ENCODE measurements at regions not wholly inside any gene's neighbourhood (a gene's known extent, or its start where the extent isn't known, plus 50 kb on each side); places are given as distances from the start of the nearest gene placed in this dataset.
A peak's percentile ranks its signal among the peaks of the same experiment; 100 is the strongest.

DNA sequence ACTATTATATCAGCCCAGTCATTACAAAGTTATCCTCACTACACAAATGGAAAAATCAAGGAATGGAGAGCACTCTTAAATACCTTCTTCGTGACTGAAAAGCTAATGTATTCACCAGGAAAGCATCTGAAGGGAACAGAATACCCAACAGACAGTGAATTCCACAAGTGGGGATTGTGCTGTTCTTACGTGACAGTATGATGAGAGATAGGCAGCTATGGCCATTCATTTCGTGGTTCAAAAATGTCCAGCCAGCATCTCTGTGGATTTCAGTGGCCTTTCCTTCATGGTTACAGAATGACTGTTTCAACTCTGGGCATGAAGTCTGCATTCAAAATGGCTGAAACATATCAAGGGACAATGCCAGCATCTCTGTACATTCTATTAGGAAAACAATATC lies 323.8 kb downstream of the PRELID2 start:
- H3K36me3 Mint-ChIP-seq (ENCODE audit: insufficient read depth, unreplicated experiment), result peaks cover 7% of the 10 kb centered on the region

DNA sequence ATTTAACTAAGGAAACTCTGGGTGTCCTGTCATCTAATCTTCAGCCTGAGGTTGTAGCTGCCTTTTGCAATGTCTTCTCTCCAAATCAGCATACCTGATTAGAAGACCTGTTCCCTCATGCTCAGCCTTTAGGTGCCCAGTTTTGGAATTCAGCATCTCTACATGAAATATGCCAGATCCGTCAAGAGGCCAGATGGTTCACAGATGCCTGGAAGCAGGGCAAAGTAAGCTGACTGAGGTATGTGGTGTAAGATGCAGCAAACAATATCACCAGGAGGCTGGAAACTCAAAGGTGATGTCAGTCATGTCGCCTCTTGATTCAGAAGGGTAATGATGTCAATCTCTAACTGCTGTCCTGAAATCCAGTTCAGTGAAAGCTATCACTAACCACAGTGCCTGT lies 324.4 kb downstream of the PRELID2 start:
- Mint-ChIP-seq H3K27me3 (ENCODE audit: unreplicated experiment) (no peaks in the 10 kb centered on the region), H3K27ac (ENCODE audit: unreplicated experiment) (peak overlapping the region; percentile 72), H3K4me1 (ENCODE audit: low read depth, unreplicated experiment) (peaks cover 26% of the 10 kb centered on the region), H3K4me3 (ENCODE audit: low read depth, unreplicated experiment) (no peak overlapping the region), H3K9me3 (ENCODE audit: low read depth, unreplicated experiment) (no peaks in the 10 kb centered on the region), H3K36me3 (ENCODE audit: insufficient read depth, unreplicated experiment) (peaks cover 7% of the 10 kb centered on the region)
- TF ChIP-seq, protein P1, sequence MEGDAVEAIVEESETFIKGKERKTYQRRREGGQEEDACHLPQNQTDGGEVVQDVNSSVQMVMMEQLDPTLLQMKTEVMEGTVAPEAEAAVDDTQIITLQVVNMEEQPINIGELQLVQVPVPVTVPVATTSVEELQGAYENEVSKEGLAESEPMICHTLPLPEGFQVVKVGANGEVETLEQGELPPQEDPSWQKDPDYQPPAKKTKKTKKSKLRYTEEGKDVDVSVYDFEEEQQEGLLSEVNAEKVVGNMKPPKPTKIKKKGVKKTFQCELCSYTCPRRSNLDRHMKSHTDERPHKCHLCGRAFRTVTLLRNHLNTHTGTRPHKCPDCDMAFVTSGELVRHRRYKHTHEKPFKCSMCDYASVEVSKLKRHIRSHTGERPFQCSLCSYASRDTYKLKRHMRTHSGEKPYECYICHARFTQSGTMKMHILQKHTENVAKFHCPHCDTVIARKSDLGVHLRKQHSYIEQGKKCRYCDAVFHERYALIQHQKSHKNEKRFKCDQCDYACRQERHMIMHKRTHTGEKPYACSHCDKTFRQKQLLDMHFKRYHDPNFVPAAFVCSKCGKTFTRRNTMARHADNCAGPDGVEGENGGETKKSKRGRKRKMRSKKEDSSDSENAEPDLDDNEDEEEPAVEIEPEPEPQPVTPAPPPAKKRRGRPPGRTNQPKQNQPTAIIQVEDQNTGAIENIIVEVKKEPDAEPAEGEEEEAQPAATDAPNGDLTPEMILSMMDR (IDR thresholded peaks at IDR 0.05; ENCODE audit: unreplicated experiment), result no peak
- CTCF ChIA-PET, result interaction anchor here (1.7 kb wide), 1 partner anchor 15 kb away, joined by 4 read pairs; no protein-coding TSS in a partner anchor
- intact Hi-C loops (cut with micrococcal nuclease; ENCODE audit: unreplicated experiment), result no loop called here
- DNase-seq, result no peak
- no TSS peak for BruUV-seq (replicated peaks)

More for the DNA sequence above, 323.8 kb downstream of the PRELID2 start:
- Mint-ChIP-seq H3K4me3 (ENCODE audit: low read depth, unreplicated experiment) (no peak overlapping the region), H3K27ac (ENCODE audit: unreplicated experiment) (no peak overlapping the region), H3K9me3 (ENCODE audit: low read depth, unreplicated experiment) (peaks cover 5% of the 10 kb centered on the region), H3K4me1 (ENCODE audit: low read depth, unreplicated experiment) (peaks cover 26% of the 10 kb centered on the region), H3K27me3 (ENCODE audit: unreplicated experiment) (no peaks in the 10 kb centered on the region)
- TF ChIP-seq, protein P1 (IDR thresholded peaks at IDR 0.05; ENCODE audit: unreplicated experiment), result no peak
- CTCF ChIA-PET, result interaction anchor here (1.0 kb wide), 1 partner anchor 11 kb away, joined by 3 read pairs; no protein-coding TSS in a partner anchor
- no peak for DNase-seq
- no TSS peak for BruUV-seq (replicated peaks)
- intact Hi-C loops (cut with micrococcal nuclease; ENCODE audit: unreplicated experiment), result no loop called here

DNA sequence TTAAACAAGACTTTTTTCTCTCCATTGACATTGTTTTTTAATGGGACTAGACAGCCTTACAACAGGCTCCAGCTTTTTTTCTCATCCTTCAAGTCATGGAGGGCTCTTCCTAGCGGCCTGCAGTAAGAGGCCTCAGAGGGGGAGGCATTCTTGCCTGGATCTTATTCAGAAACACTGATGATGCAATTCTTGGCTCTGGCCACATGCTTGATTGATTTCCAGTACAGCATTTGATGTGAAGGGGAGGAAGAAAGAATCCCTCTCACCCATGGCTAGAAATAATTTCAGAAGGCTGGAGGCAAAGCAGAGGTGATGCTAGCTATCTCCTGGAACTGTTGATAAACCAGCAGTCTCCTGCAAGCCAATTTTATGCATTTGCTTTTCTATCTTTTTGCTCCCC lies 324.8 kb downstream of the PRELID2 start:
- Mint-ChIP-seq H3K4me3 (ENCODE audit: low read depth, unreplicated experiment) (no peak overlapping the region), H3K27me3 (ENCODE audit: unreplicated experiment) (no peaks in the 10 kb centered on the region), H3K27ac (ENCODE audit: unreplicated experiment) (peak overlapping the region; percentile 72), H3K4me1 (ENCODE audit: low read depth, unreplicated experiment) (peaks cover 26% of the 10 kb centered on the region), H3K36me3 (ENCODE audit: insufficient read depth, unreplicated experiment) (peaks cover 7% of the 10 kb centered on the region), H3K9me3 (ENCODE audit: low read depth, unreplicated experiment) (no peaks in the 10 kb centered on the region)
- TF ChIP-seq, protein P1 (IDR thresholded peaks at IDR 0.05; ENCODE audit: unreplicated experiment), result no peak
- CTCF ChIA-PET, result interaction anchor here (1.7 kb wide), 1 partner anchor 15 kb away, joined by 4 read pairs; no protein-coding TSS in a partner anchor
- intact Hi-C loops (cut with micrococcal nuclease; ENCODE audit: unreplicated experiment), result no loop called here
- no TSS peak for BruUV-seq (replicated peaks)
- peak; percentile 48 for DNase-seq

DNA sequence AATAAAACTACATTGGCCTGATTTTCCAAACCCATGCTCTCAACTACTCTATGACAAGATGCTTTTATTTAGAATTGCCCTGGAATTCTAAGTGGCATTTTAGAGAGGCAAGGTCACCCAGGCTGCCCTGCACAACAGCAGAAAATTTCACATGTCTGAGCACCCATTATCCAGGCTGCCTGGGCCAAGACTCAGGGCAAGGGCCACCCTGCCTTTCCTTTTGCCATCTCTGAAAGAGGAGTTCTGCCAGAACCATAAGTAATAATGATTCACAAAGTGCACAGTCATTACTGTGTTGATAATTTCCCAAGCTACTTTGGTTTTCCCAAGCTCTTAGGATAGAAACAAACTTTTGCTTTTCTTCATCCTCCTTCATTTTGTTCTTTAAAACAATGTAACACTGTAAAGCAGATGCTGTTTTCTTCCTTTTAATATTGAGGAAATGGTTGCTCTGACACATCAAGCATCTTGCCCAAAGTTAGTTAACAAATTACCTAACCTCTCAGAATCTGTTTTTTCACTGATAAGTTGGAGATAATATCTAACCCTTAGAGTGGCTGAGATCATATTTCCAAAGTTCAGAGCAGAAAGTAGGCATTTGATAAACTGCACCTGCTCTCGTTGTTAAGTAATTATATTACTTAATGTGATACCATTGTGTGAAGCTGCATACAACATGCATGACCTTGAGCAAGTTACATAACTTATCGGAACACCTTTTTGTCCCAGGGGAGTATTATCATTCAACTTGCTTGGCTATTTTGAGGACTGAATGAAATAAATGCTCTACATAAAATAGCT lies 325.6 kb downstream of the PRELID2 start:
- no peaks in the 10 kb centered on the region for H3K27me3 Mint-ChIP-seq (ENCODE audit: unreplicated experiment)
- peaks cover 26% of the 10 kb centered on the region for H3K4me1 Mint-ChIP-seq (ENCODE audit: low read depth, unreplicated experiment)
- peaks cover 7% of the 10 kb centered on the region for H3K36me3 Mint-ChIP-seq (ENCODE audit: insufficient read depth, unreplicated experiment)
- H3K27ac Mint-ChIP-seq (ENCODE audit: unreplicated experiment), result peak overlapping the region; percentile 72
- intact Hi-C loops (cut with micrococcal nuclease; ENCODE audit: unreplicated experiment), result loop anchor here (1.0 kb wide), 1 partner anchor 32 kb away; no protein-coding TSS in a partner anchor
- DNase-seq, result no peak
- H3K9me3 Mint-ChIP-seq (ENCODE audit: low read depth, unreplicated experiment), result no peaks in the 10 kb centered on the region
- CTCF ChIA-PET, result interaction anchor here (1.7 kb wide), 1 partner anchor 14 kb away, joined by 4 read pairs; no protein-coding TSS in a partner anchor
- TF ChIP-seq, protein P1 (IDR thresholded peaks at IDR 0.05; ENCODE audit: unreplicated experiment), result no peak
- no peak overlapping the region for H3K4me3 Mint-ChIP-seq (ENCODE audit: low read depth, unreplicated experiment)
- no TSS peak for BruUV-seq (replicated peaks)
